Prostate gland (tissue), 2 donors: ENCODE measurements at regions not wholly inside any gene's neighbourhood (a gene's known extent, or its start where the extent isn't known, plus 50 kb on each side); places are given as distances from the start of the nearest gene placed in this dataset.

Experiments
- CTCF ChIP-seq, 4 experiments: fragments of 200-600 bp in 2 of 4; fragments of 450-650 bp in 2 of 4; sonication (generic) in 2 of 4; IDR thresholded peaks; 1 replicate in 3 of 4; 2 replicates in 1 of 4; pipeline ENCODE4 v1.5.1; 2016 to 2019; ENCODE audit warnings: antibody characterized with exemption in 4 of 4, mild to moderate bottlenecking in 2 of 4, moderate library complexity in 2 of 4
- POLR2A ChIP-seq: fragments of 450-650 bp; IDR thresholded peaks from one replicate; pipeline ENCODE4 v1.6.1; 2016; ENCODE audit warnings: antibody characterized with exemption, mild to moderate bottlenecking
- POLR2AphosphoS5 ChIP-seq: sonication (generic); formaldehyde crosslinking; IDR thresholded peaks from one replicate; pipeline ENCODE4 v1.6.1; 2017; ENCODE audit warnings: antibody characterized with exemption

- TF ChIP-seq CTCF (IDR thresholded peaks at IDR 0.05) (no peak), POLR2AphosphoS5 (no peak), POLR2A (no peak)
Observed at GRCh38 chr2:104654811-104655210, 199.1 kb upstream of the POU3F3 start.
